ENCODE measurements at regions not wholly inside any gene's neighbourhood (a gene's known extent, or its start where the extent isn't known, plus 50 kb on each side); places are given as distances from the start of the nearest gene placed in this dataset.

DNA sequence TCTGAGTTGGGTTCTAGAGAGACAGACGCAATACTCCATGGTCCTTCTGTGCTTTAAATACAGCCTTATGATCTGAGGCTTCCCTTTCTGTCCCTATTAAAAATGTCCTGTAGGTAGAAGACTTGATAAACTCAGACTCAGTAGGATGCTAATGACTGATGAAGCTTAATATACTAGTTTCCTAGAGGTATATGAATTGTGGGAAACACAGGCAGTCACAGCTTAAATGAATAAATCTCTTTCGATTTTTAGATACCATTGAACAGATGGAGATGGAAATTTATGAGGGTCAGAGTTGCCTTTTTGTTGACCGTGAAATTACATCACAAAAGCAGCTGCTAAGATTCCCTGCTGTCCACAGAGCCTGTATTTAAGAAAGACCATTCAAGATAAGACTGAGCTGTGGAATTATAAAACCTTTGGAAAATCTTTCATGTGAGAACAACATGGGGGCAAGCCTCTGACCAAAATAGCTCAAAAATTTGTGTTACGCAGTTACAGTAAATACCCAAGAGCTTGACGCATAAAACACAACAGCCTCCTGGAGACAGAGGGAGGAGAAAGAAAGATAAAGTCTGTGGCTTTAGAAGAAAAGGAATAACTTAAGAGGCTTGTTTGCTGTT lies 172.3 kb downstream of the AASDHPPT start:
- no peak for DNase-seq (ENCODE audit: extremely low read depth, low read depth)
- no peak for TF ChIP-seq CTCF (IDR thresholded peaks at IDR 0.05; ENCODE audit: low read depth, low read length)

DNA sequence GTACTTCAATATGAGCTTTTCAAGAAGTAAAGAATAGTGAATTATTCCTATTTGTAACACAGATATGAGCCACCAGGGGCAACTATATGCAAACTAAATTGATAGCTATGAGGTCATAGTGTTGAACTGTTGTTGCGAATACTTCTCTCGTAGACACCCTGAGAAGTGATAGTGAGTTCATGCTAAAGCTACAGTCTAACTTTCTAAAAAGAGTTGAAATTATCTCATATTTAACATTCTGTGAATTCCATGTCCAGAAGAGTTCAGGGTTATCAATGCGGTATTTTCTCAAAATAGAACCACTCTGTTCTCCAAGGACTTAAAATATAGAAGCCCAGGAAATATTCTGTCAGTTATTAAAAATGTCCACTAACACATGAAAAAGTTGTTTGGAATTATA lies 185.4 kb downstream of the AASDHPPT start:
- TF ChIP-seq CTCF (IDR thresholded peaks at IDR 0.05; ENCODE audit: low read depth, low read length), result no peak
- no peak for DNase-seq (ENCODE audit: extremely low read depth, low read depth)

DNA sequence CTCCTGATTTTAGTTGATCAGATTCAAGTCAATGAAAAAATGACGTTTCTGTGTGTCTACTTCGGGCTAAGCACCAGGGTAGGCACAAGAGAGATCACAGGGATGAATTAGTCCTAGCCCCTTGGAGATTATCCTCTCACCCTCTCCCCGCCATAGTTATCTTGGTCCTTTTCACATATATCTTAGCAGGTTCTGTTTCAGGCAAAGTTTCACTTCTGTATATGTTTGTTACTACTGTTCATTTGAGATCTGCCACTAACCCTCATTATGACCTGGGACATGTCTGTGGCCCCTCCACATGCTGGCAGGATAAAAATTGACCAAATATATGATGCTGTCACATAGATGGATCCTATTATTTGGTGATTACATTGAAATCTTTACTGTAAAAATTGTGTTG lies 186.1 kb downstream of the AASDHPPT start:
- no peak for TF ChIP-seq CTCF (IDR thresholded peaks at IDR 0.05; ENCODE audit: low read depth, low read length)
- DNase-seq (ENCODE audit: extremely low read depth, low read depth), result no peak

DNA sequence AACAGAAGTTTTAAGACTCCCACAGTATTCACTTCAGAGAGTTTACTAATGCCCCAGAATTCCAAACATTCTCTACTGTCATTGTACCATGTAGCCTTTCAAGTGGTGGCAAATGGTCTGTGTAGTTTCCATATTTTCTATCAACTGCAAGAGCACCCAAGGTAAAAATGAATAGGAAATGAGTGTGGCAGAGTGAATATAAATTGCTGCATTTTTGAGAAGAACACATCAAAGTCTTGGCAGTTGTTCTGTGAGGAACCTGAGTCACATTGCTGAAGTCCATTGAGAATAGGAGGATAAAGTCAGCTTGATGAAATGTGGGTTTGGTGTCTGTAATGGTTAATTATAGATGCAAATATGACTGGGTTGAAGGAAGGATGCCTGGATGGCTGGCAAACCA lies 193.6 kb downstream of the AASDHPPT start:
- DNase-seq (ENCODE audit: extremely low read depth, low read depth), result no peak
- TF ChIP-seq CTCF (IDR thresholded peaks at IDR 0.05; ENCODE audit: low read depth, low read length), result no peak

GRCh38 chr11:106271686-106272085 lies 194.2 kb downstream of the AASDHPPT start:
- no peak for DNase-seq (ENCODE audit: extremely low read depth, low read depth)
- TF ChIP-seq CTCF (IDR thresholded peaks at IDR 0.05; ENCODE audit: low read depth, low read length), result no peak

DNA sequence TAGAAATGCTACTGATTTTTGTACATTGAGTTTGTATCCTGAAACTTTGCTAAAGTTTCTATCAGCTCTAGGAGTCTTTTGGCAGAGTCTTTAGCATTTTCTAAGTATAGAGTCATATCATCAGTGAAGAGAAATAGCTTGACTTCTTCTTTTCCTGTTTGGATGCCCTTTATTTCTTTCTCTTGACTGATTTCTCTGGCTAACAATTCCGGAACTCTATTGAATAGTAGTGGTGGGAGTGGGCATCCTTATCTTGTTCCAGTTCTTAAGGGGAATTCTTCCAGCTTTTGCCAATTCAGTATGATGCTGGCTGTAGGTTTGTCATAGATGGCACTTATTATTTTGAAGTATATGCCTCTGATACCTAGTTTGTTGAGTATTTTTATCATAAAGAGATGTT lies 197.7 kb downstream of the AASDHPPT start:
- TF ChIP-seq CTCF (IDR thresholded peaks at IDR 0.05; ENCODE audit: low read depth, low read length), result no peak
- no peak for DNase-seq (ENCODE audit: extremely low read depth, low read depth)

- no peak for TF ChIP-seq CTCF (IDR thresholded peaks at IDR 0.05; ENCODE audit: low read depth, low read length)
- no peak for DNase-seq (ENCODE audit: extremely low read depth, low read depth)
These were observed 198.7 kb downstream of the AASDHPPT start for GRCh38 chr11:106276126-106276525.
